T-cell (primary cell): ENCODE measurements at regions not wholly inside any gene's neighbourhood (a gene's known extent, or its start where the extent isn't known, plus 50 kb on each side); places are given as distances from the start of the nearest gene placed in this dataset.

Experiments
- ATAC-seq, 4 experiments: fragments of 200-7000 bp in 3 of 4; fragments of 150-1000 bp in 1 of 4; cut with Tn5 transposase; replicated peaks in 1 of 4; 1 replicate in 3 of 4; 2 replicates in 1 of 4; pipeline ENCODE4 v1.10.0; 2021; ENCODE audit warnings: moderate library complexity in 3 of 4, mild to moderate bottlenecking in 2 of 4, moderate number of reproducible peaks in 1 of 4
- CTCF ChIA-PET, 2 donors: fragments of 300-600 bp; sonication (Branson Sonifier 250); formaldehyde crosslinking; loops; one replicate each; lab custom pipeline; 2022; ENCODE audit warnings: antibody characterized with exemption in 2 of 2; lab: Charles Lee
- POLR2A ChIA-PET, 2 donors: fragments of 300-600 bp; sonication (Branson Sonifier 250); formaldehyde crosslinking; loops; one replicate each; lab custom pipeline; 2022; ENCODE audit warnings: antibody characterized with exemption in 2 of 2; lab: Charles Lee
- DNase-seq, 35 experiments: peaks; one replicate each; pipeline versions ENCODE4 v3.0.0 to v3.0.0-alpha.2; 2013 to 2023
- H3K27ac ChIP-seq: one replicate; pipeline ENCODE4 v1.5.1; 2013; ENCODE audit warnings: low read length
- H3K27me3 ChIP-seq, 2 experiments: replicated peaks in 1 of 2; 1 replicate in 1 of 2; 2 replicates in 1 of 2; pipeline versions ENCODE4 v1.6.1 to v1.7.0; 2013; ENCODE audit warnings: low read length in 1 of 2, mixed read lengths in 1 of 2; ENCODE audit not compliant: control insufficient read depth in 2 of 2, insufficient read depth in 2 of 2; ENCODE audit errors: extremely low read depth in 1 of 2
- H3K36me3 ChIP-seq, 2 donors: 1 replicate in 1 of 2; 2 replicates in 1 of 2; pipeline versions ENCODE4 v1.6.1 to v1.7.0; 2013; ENCODE audit warnings: low read length in 1 of 2; ENCODE audit not compliant: control insufficient read depth in 2 of 2, insufficient read depth in 1 of 2; ENCODE audit errors: extremely low read depth in 1 of 2
- H3K4me1 ChIP-seq, 2 experiments: 1 replicate in 1 of 2; 2 replicates in 1 of 2; pipeline versions ENCODE4 v1.6.1 to v1.7.0; 2013; ENCODE audit warnings: low read length in 2 of 2, mixed read lengths in 1 of 2; ENCODE audit not compliant: insufficient read depth in 2 of 2, control insufficient read depth in 1 of 2; ENCODE audit errors: extremely low read depth in 1 of 2
- H3K4me3 ChIP-seq, 2 donors: 1 replicate in 1 of 2; 2 replicates in 1 of 2; pipeline versions ENCODE4 v1.5.1 to v1.7.0; 2013; ENCODE audit warnings: mild to moderate bottlenecking in 2 of 2, low read length in 1 of 2, moderate library complexity in 1 of 2; ENCODE audit not compliant: control insufficient read depth in 1 of 2; ENCODE audit errors: extremely low read depth in 1 of 2
- H3K9me3 ChIP-seq: 2 replicates; pipeline ENCODE4 v1.7.0; 2013
- H3K27ac Mint-ChIP-seq, 2 donors: one replicate each; pipeline ENCODE4 v1.8.0; 2020 to 2021; ENCODE audit warnings: mild to moderate bottlenecking in 2 of 2, mixed read lengths in 2 of 2
- H3K27me3 Mint-ChIP-seq, 2 donors: one replicate each; pipeline ENCODE4 v1.8.0; 2021 to 2022; ENCODE audit warnings: mixed read lengths in 2 of 2
- H3K36me3 Mint-ChIP-seq: one replicate; pipeline ENCODE4 v1.8.0; 2021; ENCODE audit warnings: mixed read lengths
- H3K4me1 Mint-ChIP-seq, 3 donors: one replicate each; pipeline ENCODE4 v1.8.0; 2020 to 2022; ENCODE audit warnings: mixed read lengths in 3 of 3, mild to moderate bottlenecking in 1 of 3
- H3K4me3 Mint-ChIP-seq, 3 donors: one replicate each; pipeline ENCODE4 v1.8.0; 2020 to 2022; ENCODE audit warnings: mild to moderate bottlenecking in 3 of 3, mixed read lengths in 3 of 3, moderate library complexity in 3 of 3
- H3K9me3 Mint-ChIP-seq, 3 donors: one replicate each; pipeline ENCODE4 v1.8.0; 2020 to 2022; ENCODE audit warnings: mixed read lengths in 3 of 3
- WGBS: methylation state at CpG from one replicate; pipeline ENCODE4 v1.1.5; 2013; ENCODE audit warnings: missing lambda C conversion rate; ENCODE audit not compliant: insufficient coverage; 5-methylcytosine and 5-hydroxymethylcytosine counted together

GRCh38 chr20:40738976-40739375 lies 49.9 kb upstream of the MAFB start:
- no peak overlapping the region for H3K4me3 ChIP-seq
- H3K4me1 Mint-ChIP-seq, result no peaks in the 10 kb centered on the region
- ATAC-seq, result no peak
- no peaks in the 10 kb centered on the region for H3K36me3 ChIP-seq
- WGBS, result 75% methylated on average over 5 of the region's 9 CpGs
- no peak overlapping the region for H3K4me3 Mint-ChIP-seq
- CTCF ChIA-PET, result no interaction called here
- H3K9me3 ChIP-seq, result no peaks in the 10 kb centered on the region
- H3K27ac Mint-ChIP-seq, result no peak overlapping the region
- no peak for DNase-seq
- POLR2A ChIA-PET, result no interaction called here
- H3K27me3 ChIP-seq, result peaks cover 0 to 7% of the 10 kb centered on the region in 2 experiments
- H3K9me3 Mint-ChIP-seq, result no peaks in the 10 kb centered on the region
- H3K4me1 ChIP-seq, result no peaks in the 10 kb centered on the region
- no peak overlapping the region for H3K27ac ChIP-seq
- no peaks in the 10 kb centered on the region for H3K36me3 Mint-ChIP-seq
- H3K27me3 Mint-ChIP-seq, result peaks cover 19 to 20% of the 10 kb centered on the region in 2 donors

- Histone ChIP-seq H3K27me3 (peaks cover 0 to 12% of the 10 kb centered on the region in 2 experiments), H3K36me3 (no peaks in the 10 kb centered on the region), H3K27ac (no peak overlapping the region), H3K4me3 (no peak overlapping the region), H3K4me1 (no peaks in the 10 kb centered on the region), H3K9me3 (no peaks in the 10 kb centered on the region)
- Mint-ChIP-seq H3K27ac (no peak overlapping the region), H3K27me3 (peaks cover 16 to 18% of the 10 kb centered on the region in 2 donors), H3K36me3 (no peaks in the 10 kb centered on the region), H3K4me3 (no peak overlapping the region), H3K4me1 (no peaks in the 10 kb centered on the region), H3K9me3 (no peaks in the 10 kb centered on the region)
- CTCF ChIA-PET, result interaction anchor here in 1 of 2 donors (0.5 to 2.4 kb wide), 2 partner anchors 223 to 524 kb away, joined by 12 to 13 read pairs; no protein-coding TSS in a partner anchor
- WGBS, result no CpG with 5 or more reads among the region's 1 CpG
- ATAC-seq (no peak), DNase-seq (no peak)
- POLR2A ChIA-PET, result interaction anchor here in 1 of 2 donors (0.6 kb wide), 1 partner anchor 631 kb away, joined by 4 read pairs; no protein-coding TSS in a partner anchor
Observed at GRCh38 chr20:40739841-40740240, 50.8 kb upstream of the MAFB start.

- Mint-ChIP-seq H3K4me1 (no peaks in the 10 kb centered on the region), H3K27me3 (peaks cover 3 to 6% of the 10 kb centered on the region in 2 donors), H3K36me3 (no peaks in the 10 kb centered on the region), H3K9me3 (no peaks in the 10 kb centered on the region), H3K27ac (no peak overlapping the region), H3K4me3 (no peak overlapping the region)
- peaks cover 0 to 16% of the 10 kb centered on the region in 2 experiments for H3K27me3 ChIP-seq
- no peaks in the 10 kb centered on the region for H3K36me3 ChIP-seq
- ChIA-PET POLR2A (no interaction called here), CTCF (interaction anchor here (0.6 to 2.4 kb wide), 5 partner anchors 17 to 222 kb away, joined by 4 to 12 read pairs (median 4); no protein-coding TSS in a partner anchor)
- ATAC-seq (no peak), DNase-seq (peak in 17 of 35 experiments; percentile 2 to 59 (median 10))
- H3K4me3 ChIP-seq, result no peak overlapping the region
- H3K4me1 ChIP-seq, result no peaks in the 10 kb centered on the region
- H3K9me3 ChIP-seq, result no peaks in the 10 kb centered on the region
- H3K27ac ChIP-seq, result no peak overlapping the region
- 75% methylated on average over 2 of the region's 6 CpGs for WGBS
Observed at GRCh38 chr20:40741507-40742106, 52.6 kb upstream of the MAFB start.

- no peak overlapping the region for H3K27ac ChIP-seq
- no peak for ATAC-seq
Observed at GRCh38 chr20:40743141-40743775, 54.2 kb upstream of the MAFB start.

GRCh38 chr20:40744072-40744817 lies 55.2 kb upstream of the MAFB start:
- POLR2A ChIA-PET, result no interaction called here
- H3K27ac Mint-ChIP-seq, result no peak overlapping the region
- H3K4me1 Mint-ChIP-seq, result no peaks in the 10 kb centered on the region
- DNase-seq (no peak), ATAC-seq (no peak)
- H3K4me3 Mint-ChIP-seq, result no peak overlapping the region
- Histone ChIP-seq H3K27ac (no peak overlapping the region), H3K27me3 (peaks cover 0 to 17% of the 10 kb centered on the region in 2 experiments), H3K4me3 (no peak overlapping the region), H3K4me1 (no peaks in the 10 kb centered on the region), H3K36me3 (no peaks in the 10 kb centered on the region), H3K9me3 (no peaks in the 10 kb centered on the region)
- CTCF ChIA-PET, result interaction anchor here in 1 of 2 donors (1.2 kb wide), 1 partner anchor 219 kb away, joined by 4 read pairs; no protein-coding TSS in a partner anchor
- peaks cover 0 to 2% of the 10 kb centered on the region in 2 donors for H3K27me3 Mint-ChIP-seq
- no peaks in the 10 kb centered on the region for H3K36me3 Mint-ChIP-seq
- H3K9me3 Mint-ChIP-seq, result no peaks in the 10 kb centered on the region
- WGBS, result 78% methylated on average over 10 of the region's 15 CpGs

More at GRCh38 chr20:40743141-40743775, 54.2 kb upstream of the MAFB start:
- peaks cover 0 to 17% of the 10 kb centered on the region in 2 experiments for H3K27me3 ChIP-seq
- Mint-ChIP-seq H3K4me1 (no peaks in the 10 kb centered on the region), H3K9me3 (no peaks in the 10 kb centered on the region), H3K27ac (no peak overlapping the region), H3K4me3 (no peak overlapping the region), H3K27me3 (peaks cover 0 to 2% of the 10 kb centered on the region in 2 donors), H3K36me3 (no peaks in the 10 kb centered on the region)
- H3K9me3 ChIP-seq, result no peaks in the 10 kb centered on the region
- POLR2A ChIA-PET, result no interaction called here
- no peaks in the 10 kb centered on the region for H3K36me3 ChIP-seq
- H3K4me3 ChIP-seq, result no peak overlapping the region
- no peaks in the 10 kb centered on the region for H3K4me1 ChIP-seq
- 45% methylated on average over 2 of the region's 8 CpGs for WGBS
- CTCF ChIA-PET, result interaction anchor here in 1 of 2 donors (1.2 kb wide), 1 partner anchor 220 kb away, joined by 4 read pairs; no protein-coding TSS in a partner anchor
- DNase-seq, result no peak

- DNase-seq (no peak), ATAC-seq (no peak)
- Histone ChIP-seq H3K4me3 (no peak overlapping the region), H3K36me3 (no peaks in the 10 kb centered on the region), H3K27me3 (peaks cover 0 to 17% of the 10 kb centered on the region in 2 experiments), H3K27ac (no peak overlapping the region), H3K9me3 (no peaks in the 10 kb centered on the region), H3K4me1 (no peaks in the 10 kb centered on the region)
- WGBS, result 88% methylated on average over 1 of the region's 3 CpGs
- ChIA-PET POLR2A (no interaction called here), CTCF (no interaction called here)
- Mint-ChIP-seq H3K27me3 (peaks cover 0 to 2% of the 10 kb centered on the region in 2 donors), H3K4me1 (no peaks in the 10 kb centered on the region), H3K27ac (no peak overlapping the region), H3K36me3 (no peaks in the 10 kb centered on the region), H3K9me3 (no peaks in the 10 kb centered on the region), H3K4me3 (no peak overlapping the region)
Observed at GRCh38 chr20:40744818-40745175, 55.8 kb upstream of the MAFB start.
